K562 (cell line): ENCODE measurements at regions not wholly inside any gene's neighbourhood (a gene's known extent, or its start where the extent isn't known, plus 50 kb on each side); places are given as distances from the start of the nearest gene placed in this dataset.

ENCODE experiments used
- ATAC-seq: fragments of 200-7000 bp; cut with Tn5 transposase; 3 replicates; pipeline ENCODE4 v1.9.1; 2020; ENCODE audit warnings: moderate library complexity
- BruUV-seq: library from RNA; stranded (reverse); fragments of 400-500 nt; replicated peaks from 2 replicates; lab custom pipeline; 2021; lab: Mats Ljungman, UMichigan
- CTCF ChIA-PET: fragments of 300-600 bp; formaldehyde crosslinking; extraction: SDS; loops from one replicate; lab custom pipeline; 2021; ENCODE audit warnings: low intra/inter-chr PET ratio; lab: Yijun Ruan, JAX
- POLR2A ChIA-PET: fragments of 300-600, 350-650 bp; sonication (Branson Sonifier 250); formaldehyde crosslinking; extraction: SDS; loops from one replicate; lab custom pipeline; 2021; ENCODE audit warnings: antibody characterized with exemption, inconsistent platforms; lab: Yijun Ruan, JAX
- DNase-seq, 4 experiments: peaks; one replicate each; pipeline versions ENCODE4 v3.0.0 to v3.0.0-alpha.2; 2011 to 2018; ENCODE audit warnings: low spot score in 3 of 4, mixed read lengths in 3 of 4; ENCODE audit errors: extremely low read depth in 1 of 4
- FAIRE-seq: peaks from 2 replicates; lab custom pipeline; 2011; peaks lifted over from hg19 to GRCh38; lab: Jason Lieb, UNC
- H2AFZ ChIP-seq: 2 replicates; pipeline ENCODE4 v1.6.0; 2011; ENCODE audit warnings: low read depth, low read length, control low read depth, inconsistent platforms
- H3K27ac ChIP-seq: fragments of 200-600 bp; 3 replicates; pipeline ENCODE4 v1.8.0; 2011; ENCODE audit warnings: low read depth, mild to moderate bottlenecking, control low read depth, inconsistent platforms, low read length, moderate library complexity, mixed read lengths; ENCODE audit errors: extremely low read depth
- H3K27me3 ChIP-seq, 2 experiments: fragments of 300-600 bp in 1 of 2; 2 replicates in 1 of 2; 3 replicates in 1 of 2; pipeline versions ENCODE4 v1.6.0 to v1.8.0; 2011; ENCODE audit warnings: inconsistent platforms in 2 of 2, low read length in 2 of 2, mild to moderate bottlenecking in 1 of 2, mixed read lengths in 1 of 2, moderate library complexity in 1 of 2; ENCODE audit not compliant: control insufficient read depth in 2 of 2, insufficient read depth in 2 of 2
- H3K36me3 ChIP-seq: fragments of 300-600 bp; 3 replicates; pipeline ENCODE4 v1.8.0; 2011; ENCODE audit warnings: mild to moderate bottlenecking, low read length, inconsistent platforms; ENCODE audit not compliant: control insufficient read depth, insufficient read depth
- H3K4me1 ChIP-seq, 2 experiments: fragments of 200-600 bp in 1 of 2; replicated peaks in 1 of 2; 2 replicates in 1 of 2; 3 replicates in 1 of 2; pipeline versions ENCODE4 v1.5.1 to v1.8.0; 2011; ENCODE audit warnings: inconsistent platforms in 2 of 2, low read length in 2 of 2, mild to moderate bottlenecking in 1 of 2, mixed read lengths in 1 of 2, moderate library complexity in 1 of 2; ENCODE audit not compliant: control insufficient read depth in 2 of 2, insufficient read depth in 2 of 2
- H3K4me2 ChIP-seq: 2 replicates; pipeline ENCODE4 v1.6.1; 2011; ENCODE audit warnings: low read length, control low read depth, inconsistent platforms, mixed read lengths; ENCODE audit not compliant: insufficient read depth
- H3K4me3 ChIP-seq: fragments of 200-600 bp; sonication (generic), shearing (Covaris generic); 2 replicates; pipeline ENCODE4 v1.5.1; 2016; ENCODE audit warnings: control low read depth, inconsistent platforms
- H3K79me2 ChIP-seq: fragments of 200-600 bp; 3 replicates; pipeline ENCODE4 v1.8.0; 2011; ENCODE audit warnings: low read length, inconsistent platforms; ENCODE audit not compliant: control insufficient read depth, insufficient read depth
- H3K9ac ChIP-seq, 2 experiments: 2 replicates each; pipeline versions ENCODE4 v1.6.0 to v1.6.1; 2011; ENCODE audit warnings: low read depth in 2 of 2, low read length in 2 of 2, control low read depth in 1 of 2, inconsistent platforms in 1 of 2, mild to moderate bottlenecking in 1 of 2, mixed read lengths in 1 of 2; ENCODE audit not compliant: insufficient read depth in 1 of 2
- H3K9me1 ChIP-seq: one replicate; pipeline ENCODE4 v1.6.0; 2011; ENCODE audit warnings: inconsistent platforms, mild to moderate bottlenecking, low read length, moderate library complexity; ENCODE audit not compliant: control insufficient read depth, insufficient read depth
- H3K9me3 ChIP-seq: replicated peaks from 2 replicates; pipeline ENCODE4 v1.5.1; 2011; ENCODE audit warnings: low read depth, low read length, inconsistent platforms; ENCODE audit not compliant: control insufficient read depth, insufficient read depth
- H4K20me1 ChIP-seq: replicated peaks from 2 replicates; pipeline ENCODE4 v1.6.1; 2011; ENCODE audit warnings: low read length, inconsistent platforms, mixed read lengths; ENCODE audit not compliant: control insufficient read depth, insufficient read depth
- POLR2AphosphoS2 ChIP-seq: IDR thresholded peaks from 2 replicates; pipeline ENCODE4 v1.6.1; 2012; ENCODE audit warnings: low read length, improper control_type of control experiment
- POLR2AphosphoS5 ChIP-seq: IDR thresholded peaks from 2 replicates; pipeline ENCODE4 v1.6.1; 2011; ENCODE audit warnings: mild to moderate bottlenecking, low read depth, low read length, moderate library complexity; ENCODE audit not compliant: control insufficient read depth, insufficient read depth
- SMARCA4 ChIP-seq: fragments of 450-650 bp; IDR thresholded peaks from 2 replicates; pipeline ENCODE4 v1.6.1; 2016
- TBL1XR1 ChIP-seq, 2 experiments: IDR thresholded peaks; 2 replicates each; pipeline ENCODE4 v1.6.1; 2012; ENCODE audit warnings: improper control_type of control experiment in 2 of 2, low read length in 2 of 2, mild to moderate bottlenecking in 1 of 2
- ZC3H4 ChIP-seq: sonication (generic); formaldehyde crosslinking; IDR thresholded peaks from 2 replicates; pipeline ENCODE4 v1.9.0; 2021; ENCODE audit warnings: missing genetic modification reagents, borderline replicate concordance
- ZNF124 ChIP-seq: sonication (generic); formaldehyde crosslinking; IDR thresholded peaks from 2 replicates; pipeline ENCODE4 v1.8.1; 2022; ENCODE audit warnings: missing genetic modification reagents
- in situ Hi-C: fragments of 300-500 bp; cut with MboI; formaldehyde crosslinking; loops from 4 replicates; pipeline ENCODE4 v1.15.0; 2018; ENCODE audit warnings: inconsistent platforms, mixed read lengths
- intact Hi-C: fragments of 100-400 bp; cut with micrococcal nuclease; formaldehyde crosslinking; loops from 2 replicates; pipeline ENCODE4 v1.14.2; 2022
- TF ChIP-seq, protein P1 (sequence below): sonication (generic); IDR thresholded peaks from 2 replicates; pipeline ENCODE4 v1.6.1; 2016
- TF ChIP-seq, protein P2 (sequence below): fragments of 450-650 bp; conservative IDR thresholded peaks from 2 replicates; pipeline ENCODE4 v1.6.1; 2016; ENCODE audit warnings: missing genetic modification characterization, low read depth, mild to moderate bottlenecking, control low read depth, missing compliant biosample characterization
- TF ChIP-seq, protein P3 (sequence below): sonication (generic); formaldehyde crosslinking; IDR thresholded peaks from 2 replicates; pipeline ENCODE4 v1.8.0; 2022; ENCODE audit warnings: mild to moderate bottlenecking, missing genetic modification reagents

- Histone ChIP-seq H3K9ac (no peak overlapping the region), H3K36me3 (no peaks in the 10 kb centered on the region), H3K4me2 (no peak overlapping the region), H3K27me3 (peaks cover 4 to 7% of the 10 kb centered on the region in 2 experiments; a peak in 3 of 5 replicates), H3K27ac (no peak overlapping the region), H4K20me1 (0 out of 2 replicates have a peak, but pooled peaks cover 7% of the 10 kb centered on the region), H3K9me3 (no peaks in the 10 kb centered on the region), H3K4me1 (no peaks in the 10 kb centered on the region; a peak in 1 of 5 replicates), H3K9me1 (no peaks in the 10 kb centered on the region), H3K79me2 (no peaks in the 10 kb centered on the region), H3K4me3 (no peak overlapping the region), H2AFZ (no peak overlapping the region)
- in situ Hi-C loops (no loop called here), intact Hi-C loops (no loop called here)
- TF ChIP-seq, protein P1, sequence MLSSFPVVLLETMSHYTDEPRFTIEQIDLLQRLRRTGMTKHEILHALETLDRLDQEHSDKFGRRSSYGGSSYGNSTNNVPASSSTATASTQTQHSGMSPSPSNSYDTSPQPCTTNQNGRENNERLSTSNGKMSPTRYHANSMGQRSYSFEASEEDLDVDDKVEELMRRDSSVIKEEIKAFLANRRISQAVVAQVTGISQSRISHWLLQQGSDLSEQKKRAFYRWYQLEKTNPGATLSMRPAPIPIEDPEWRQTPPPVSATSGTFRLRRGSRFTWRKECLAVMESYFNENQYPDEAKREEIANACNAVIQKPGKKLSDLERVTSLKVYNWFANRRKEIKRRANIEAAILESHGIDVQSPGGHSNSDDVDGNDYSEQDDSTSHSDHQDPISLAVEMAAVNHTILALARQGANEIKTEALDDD, result no peak
- ATAC-seq (no peak), FAIRE-seq (no peak), DNase-seq (no peak)
- ChIA-PET POLR2A (interaction anchor here (1.4 kb wide), 1 partner anchor 20 kb away, joined by 5 read pairs; no protein-coding TSS in a partner anchor), CTCF (no interaction called here)
- BruUV-seq, result no TSS peak
Measured at GRCh38 chr1:201755200-201755599, 73.8 kb upstream of the IPO9 start.

DNA sequence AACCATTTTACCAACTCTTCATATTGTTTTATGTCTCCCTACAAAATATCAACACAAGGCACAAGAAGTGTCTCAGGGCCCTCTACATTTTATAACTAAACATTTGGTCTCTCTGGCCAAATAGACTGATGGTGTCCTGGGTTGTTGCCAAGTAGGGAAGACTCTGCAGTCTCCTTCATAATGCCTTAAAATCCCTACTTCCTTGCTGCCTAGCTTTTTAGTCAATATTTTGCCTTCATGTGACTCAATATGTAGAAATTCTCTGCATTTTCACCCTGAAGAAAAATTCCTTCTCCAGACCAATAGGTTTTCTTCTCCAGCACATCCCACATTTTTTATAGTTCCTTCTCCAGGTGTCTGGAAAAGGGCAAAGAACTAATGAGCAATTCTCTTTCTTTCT, 72.6 kb upstream of the IPO9 start:
- ATAC-seq (no peak), DNase-seq (no peak), FAIRE-seq (no peak)
- ChIA-PET CTCF (interaction anchor here (0.6 kb wide), 1 partner anchor 480 kb away, joined by 4 read pairs; no protein-coding TSS in a partner anchor), POLR2A (interaction anchor here (0.7 to 1.4 kb wide), 2 partner anchors 18 to 25 kb away, joined by 3 to 5 read pairs; no protein-coding TSS in a partner anchor)
- H3K9me1 ChIP-seq, result no peaks in the 10 kb centered on the region
- intact Hi-C loops, result no loop called here
- no peak overlapping the region for H3K9ac ChIP-seq
- 0 out of 2 replicates have a peak, but pooled peaks cover 7% of the 10 kb centered on the region for H4K20me1 ChIP-seq
- in situ Hi-C loops, result no loop called here
- no peaks in the 10 kb centered on the region for H3K36me3 ChIP-seq
- peaks cover 4 to 7% of the 10 kb centered on the region in 2 experiments; a peak in 3 of 5 replicates for H3K27me3 ChIP-seq
- no peaks in the 10 kb centered on the region; a peak in 1 of 5 replicates for H3K4me1 ChIP-seq
- no peaks in the 10 kb centered on the region for H3K9me3 ChIP-seq
- no peak overlapping the region for H3K27ac ChIP-seq
- no peaks in the 10 kb centered on the region for H3K79me2 ChIP-seq
- BruUV-seq, result no TSS peak
- H3K4me3 ChIP-seq, result no peak overlapping the region
- no peak overlapping the region for H2AFZ ChIP-seq
- H3K4me2 ChIP-seq, result no peak overlapping the region
- TF ChIP-seq, protein P2, sequence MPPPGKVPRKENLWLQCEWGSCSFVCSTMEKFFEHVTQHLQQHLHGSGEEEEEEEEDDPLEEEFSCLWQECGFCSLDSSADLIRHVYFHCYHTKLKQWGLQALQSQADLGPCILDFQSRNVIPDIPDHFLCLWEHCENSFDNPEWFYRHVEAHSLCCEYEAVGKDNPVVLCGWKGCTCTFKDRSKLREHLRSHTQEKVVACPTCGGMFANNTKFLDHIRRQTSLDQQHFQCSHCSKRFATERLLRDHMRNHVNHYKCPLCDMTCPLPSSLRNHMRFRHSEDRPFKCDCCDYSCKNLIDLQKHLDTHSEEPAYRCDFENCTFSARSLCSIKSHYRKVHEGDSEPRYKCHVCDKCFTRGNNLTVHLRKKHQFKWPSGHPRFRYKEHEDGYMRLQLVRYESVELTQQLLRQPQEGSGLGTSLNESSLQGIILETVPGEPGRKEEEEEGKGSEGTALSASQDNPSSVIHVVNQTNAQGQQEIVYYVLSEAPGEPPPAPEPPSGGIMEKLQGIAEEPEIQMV (tag), result no peak
- TF ChIP-seq SMARCA4, result no peak
- TF ChIP-seq POLR2AphosphoS5, result no peak
- TF ChIP-seq ZNF124, result no peak
- no peak for TF ChIP-seq ZC3H4 (CRISPR knock-in tag)
- TF ChIP-seq TBL1XR1 (IDR thresholded peaks at IDR 0.05; ENCODE audit: low read length in 2 of 2), result no peak
- TF ChIP-seq, protein P3, sequence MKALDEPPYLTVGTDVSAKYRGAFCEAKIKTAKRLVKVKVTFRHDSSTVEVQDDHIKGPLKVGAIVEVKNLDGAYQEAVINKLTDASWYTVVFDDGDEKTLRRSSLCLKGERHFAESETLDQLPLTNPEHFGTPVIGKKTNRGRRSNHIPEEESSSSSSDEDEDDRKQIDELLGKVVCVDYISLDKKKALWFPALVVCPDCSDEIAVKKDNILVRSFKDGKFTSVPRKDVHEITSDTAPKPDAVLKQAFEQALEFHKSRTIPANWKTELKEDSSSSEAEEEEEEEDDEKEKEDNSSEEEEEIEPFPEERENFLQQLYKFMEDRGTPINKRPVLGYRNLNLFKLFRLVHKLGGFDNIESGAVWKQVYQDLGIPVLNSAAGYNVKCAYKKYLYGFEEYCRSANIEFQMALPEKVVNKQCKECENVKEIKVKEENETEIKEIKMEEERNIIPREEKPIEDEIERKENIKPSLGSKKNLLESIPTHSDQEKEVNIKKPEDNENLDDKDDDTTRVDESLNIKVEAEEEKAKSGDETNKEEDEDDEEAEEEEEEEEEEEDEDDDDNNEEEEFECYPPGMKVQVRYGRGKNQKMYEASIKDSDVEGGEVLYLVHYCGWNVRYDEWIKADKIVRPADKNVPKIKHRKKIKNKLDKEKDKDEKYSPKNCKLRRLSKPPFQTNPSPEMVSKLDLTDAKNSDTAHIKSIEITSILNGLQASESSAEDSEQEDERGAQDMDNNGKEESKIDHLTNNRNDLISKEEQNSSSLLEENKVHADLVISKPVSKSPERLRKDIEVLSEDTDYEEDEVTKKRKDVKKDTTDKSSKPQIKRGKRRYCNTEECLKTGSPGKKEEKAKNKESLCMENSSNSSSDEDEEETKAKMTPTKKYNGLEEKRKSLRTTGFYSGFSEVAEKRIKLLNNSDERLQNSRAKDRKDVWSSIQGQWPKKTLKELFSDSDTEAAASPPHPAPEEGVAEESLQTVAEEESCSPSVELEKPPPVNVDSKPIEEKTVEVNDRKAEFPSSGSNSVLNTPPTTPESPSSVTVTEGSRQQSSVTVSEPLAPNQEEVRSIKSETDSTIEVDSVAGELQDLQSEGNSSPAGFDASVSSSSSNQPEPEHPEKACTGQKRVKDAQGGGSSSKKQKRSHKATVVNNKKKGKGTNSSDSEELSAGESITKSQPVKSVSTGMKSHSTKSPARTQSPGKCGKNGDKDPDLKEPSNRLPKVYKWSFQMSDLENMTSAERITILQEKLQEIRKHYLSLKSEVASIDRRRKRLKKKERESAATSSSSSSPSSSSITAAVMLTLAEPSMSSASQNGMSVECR, result no peak
- TF ChIP-seq POLR2AphosphoS2, result no peak
